H1 (cell line): ENCODE measurements at regions not wholly inside any gene's neighbourhood (a gene's known extent, or its start where the extent isn't known, plus 50 kb on each side); places are given as distances from the start of the nearest gene placed in this dataset.

Source experiments
- CTCF ChIA-PET: fragments of 300-600 bp; sonication (Branson Sonifier 250); formaldehyde crosslinking; loops from one replicate; lab custom pipeline; 2021; ENCODE audit not compliant: partially characterized antibody; lab: Charles Lee
- POLR2A ChIA-PET: fragments of 300-600 bp; sonication (Branson Sonifier 250); formaldehyde crosslinking; loops from one replicate; lab custom pipeline; 2021; ENCODE audit warnings: inconsistent platforms; ENCODE audit not compliant: partially characterized antibody; lab: Charles Lee
- DNase-seq, 2 experiments: peaks; one replicate each; pipeline versions ENCODE4 v3.0.0 to v3.0.0-alpha.2; 2010 to 2022; ENCODE audit warnings: low spot score in 2 of 2, low read depth in 1 of 2, mixed read lengths in 1 of 2
- FAIRE-seq: peaks from 2 replicates; lab custom pipeline; 2011; peaks lifted over from hg19 to GRCh38; lab: Jason Lieb, UNC
- H2AFZ ChIP-seq: 2 replicates; pipeline ENCODE4 v1.8.1; 2012; ENCODE audit warnings: low read length, inconsistent platforms
- H2AK5ac ChIP-seq: 2 replicates; pipeline ENCODE4 v1.6.1; 2013; ENCODE audit warnings: low read depth, low read length
- H2BK120ac ChIP-seq: replicated peaks from 2 replicates; pipeline ENCODE3; 2013; ENCODE audit warnings: low read depth, low read length, inconsistent platforms
- H2BK12ac ChIP-seq: 2 replicates; pipeline ENCODE4 v1.6.1; 2013; ENCODE audit warnings: low read depth, low read length
- H2BK15ac ChIP-seq: 2 replicates; pipeline ENCODE4 v1.6.1; 2013; ENCODE audit warnings: low read length
- H2BK20ac ChIP-seq: 2 replicates; pipeline ENCODE4 v1.6.1; 2013; ENCODE audit warnings: low read length
- H2BK5ac ChIP-seq: 2 replicates; pipeline ENCODE4 v1.6.1; 2013; ENCODE audit warnings: low read depth, low read length
- H3K14ac ChIP-seq: 2 replicates; pipeline ENCODE4 v1.6.1; 2013; ENCODE audit warnings: inconsistent platforms; ENCODE audit not compliant: insufficient read length
- H3K18ac ChIP-seq: 2 replicates; pipeline ENCODE4 v1.6.1; 2013; ENCODE audit warnings: low read length; ENCODE audit errors: extremely low read depth
- H3K23ac ChIP-seq: 2 replicates; pipeline ENCODE4 v1.6.1; 2013; ENCODE audit warnings: inconsistent platforms; ENCODE audit not compliant: insufficient read length
- H3K23me2 ChIP-seq: 2 replicates; pipeline ENCODE4 v1.6.1; 2013; ENCODE audit warnings: low read depth, low read length
- H3K27ac ChIP-seq: 2 replicates; pipeline ENCODE4 v1.6.1; 2011; ENCODE audit warnings: low read depth, low read length, inconsistent platforms
- H3K27me3 ChIP-seq, 4 experiments: replicated peaks in 1 of 4; 1 replicate in 1 of 4; 2 replicates in 3 of 4; pipeline versions ENCODE4 v1.6.1 to v1.8.1; 2011 to 2013; ENCODE audit warnings: low read length in 3 of 4, mild to moderate bottlenecking in 3 of 4, inconsistent platforms in 2 of 4, mixed read lengths in 2 of 4, moderate library complexity in 1 of 4; ENCODE audit not compliant: control insufficient read depth in 3 of 4, insufficient read depth in 3 of 4; ENCODE audit errors: extremely low read depth in 1 of 4
- H3K36me3 ChIP-seq, 4 experiments: 2 replicates each; pipeline versions ENCODE4 v1.6.1 to v1.8.1; 2011 to 2013; ENCODE audit warnings: mild to moderate bottlenecking in 4 of 4, low read length in 3 of 4, moderate library complexity in 2 of 4, control low read depth in 1 of 4, inconsistent platforms in 1 of 4; ENCODE audit not compliant: insufficient read depth in 4 of 4, control insufficient read depth in 2 of 4
- H3K4ac ChIP-seq: replicated peaks from 2 replicates; pipeline ENCODE3; 2013; ENCODE audit warnings: low read length, low read depth, mixed read lengths, inconsistent platforms; ENCODE audit not compliant: insufficient read length
- H3K4me1 ChIP-seq, 4 experiments: replicated peaks in 1 of 4; 1 replicate in 1 of 4; 2 replicates in 3 of 4; pipeline versions ENCODE4 v1.6.1 to v1.8.1; 2011 to 2013; ENCODE audit warnings: low read length in 3 of 4, inconsistent platforms in 2 of 4, mixed read lengths in 1 of 4; ENCODE audit not compliant: insufficient read depth in 4 of 4, control insufficient read depth in 3 of 4
- H3K4me2 ChIP-seq, 2 experiments: 2 replicates each; pipeline versions ENCODE4 v1.6.1 to v1.8.1; 2011 to 2013; ENCODE audit warnings: low read depth in 2 of 2, low read length in 2 of 2, control low read depth in 1 of 2, inconsistent platforms in 1 of 2, mild to moderate bottlenecking in 1 of 2; ENCODE audit not compliant: insufficient read depth in 1 of 2
- H3K4me3 ChIP-seq, 4 experiments: fragments of 200-600, 300-600 bp in 1 of 4; sonication (generic), shearing (Covaris generic), sonication (Bioruptor Twin) in 1 of 4; 2 replicates each; pipeline versions ENCODE4 v1.5.1 to v1.8.1; 2011 to 2016; ENCODE audit warnings: low read length in 4 of 4, low read depth in 3 of 4, control low read depth in 2 of 4, inconsistent platforms in 2 of 4, mild to moderate bottlenecking in 2 of 4, mixed read lengths in 1 of 4, moderate library complexity in 1 of 4; ENCODE audit not compliant: insufficient read depth in 2 of 4; ENCODE audit errors: extremely low read depth in 1 of 4
- H3K56ac ChIP-seq: replicated peaks from 2 replicates; pipeline ENCODE3; 2013; ENCODE audit warnings: low read depth, mild to moderate bottlenecking, mixed read lengths, low read length, inconsistent platforms; ENCODE audit not compliant: insufficient read length
- H3K79me1 ChIP-seq: 2 replicates; pipeline ENCODE4 v1.6.1; 2013; ENCODE audit warnings: low read depth, low read length, control low read depth
- H3K79me2 ChIP-seq, 2 experiments: 2 replicates each; pipeline versions ENCODE4 v1.6.1 to v1.8.1; 2012 to 2013; ENCODE audit warnings: low read length in 2 of 2, mild to moderate bottlenecking in 2 of 2, inconsistent platforms in 1 of 2; ENCODE audit not compliant: insufficient read depth in 2 of 2, control insufficient read depth in 1 of 2
- H3K9ac ChIP-seq, 4 experiments: replicated peaks in 1 of 4; 1 replicate in 1 of 4; 2 replicates in 3 of 4; pipeline versions ENCODE4 v1.6.1 to v1.8.1; 2011 to 2013; ENCODE audit warnings: low read depth in 3 of 4, low read length in 3 of 4, control low read depth in 2 of 4, mild to moderate bottlenecking in 2 of 4, moderate library complexity in 2 of 4, inconsistent platforms in 1 of 4; ENCODE audit errors: extremely low read depth in 1 of 4
- H3K9me3 ChIP-seq, 2 experiments: 2 replicates each; pipeline versions ENCODE4 v1.6.1 to v1.8.1; 2012 to 2013; ENCODE audit warnings: mild to moderate bottlenecking in 2 of 2, moderate library complexity in 2 of 2, control low read depth in 1 of 2, inconsistent platforms in 1 of 2, low read depth in 1 of 2, low read length in 1 of 2, mixed read lengths in 1 of 2; ENCODE audit not compliant: insufficient read depth in 2 of 2
- H4K20me1 ChIP-seq, 2 experiments: replicated peaks in 1 of 2; 2 replicates each; pipeline versions ENCODE3 to v1.8.1; 2011 to 2013; ENCODE audit warnings: inconsistent platforms in 2 of 2, low read length in 2 of 2, mild to moderate bottlenecking in 1 of 2; ENCODE audit not compliant: insufficient read depth in 2 of 2, control insufficient read depth in 1 of 2
- H4K5ac ChIP-seq: 2 replicates; pipeline ENCODE4 v1.6.1; 2013; ENCODE audit warnings: low read length, low read depth, mixed read lengths, inconsistent platforms; ENCODE audit not compliant: insufficient read length
- H4K8ac ChIP-seq: 2 replicates; pipeline ENCODE4 v1.8.0; 2013; ENCODE audit warnings: mild to moderate bottlenecking, moderate library complexity, low read length, inconsistent platforms; ENCODE audit not compliant: insufficient read depth; ENCODE audit errors: extremely low read depth
- H4K91ac ChIP-seq: replicated peaks from 2 replicates; pipeline ENCODE3; 2013; ENCODE audit warnings: low read length, mixed read lengths, inconsistent platforms; ENCODE audit not compliant: insufficient read length
- ASH2L ChIP-seq: fragments of 200-600, 300-600 bp; sonication (generic); IDR thresholded peaks from one replicate; pipeline ENCODE4 v1.7.1; 2017; ENCODE audit warnings: low read length
- CTBP2 ChIP-seq: IDR thresholded peaks from 2 replicates; pipeline ENCODE4 v1.7.0; 2011; ENCODE audit warnings: borderline replicate concordance, mild to moderate bottlenecking, moderate library complexity, mixed read lengths, low read length; ENCODE audit not compliant: insufficient read depth, insufficient read length
- SP1 ChIP-seq: IDR thresholded peaks from 2 replicates; pipeline ENCODE4 v1.6.1; 2011; ENCODE audit warnings: low read depth, low read length
- WGBS, 2 experiments: shearing (Covaris generic) in 1 of 2; methylation state at CpG; one replicate each; pipeline versions ENCODE4 v1.1.6 to v1.1.7; 2013 to 2015; ENCODE audit warnings: low lambda C conversion rate in 2 of 2, mixed read lengths in 2 of 2, inconsistent platforms in 1 of 2, low coverage in 1 of 2, missing lambda C conversion rate in 1 of 2; ENCODE audit not compliant: insufficient replicate concordance in 2 of 2, insufficient coverage in 1 of 2, insufficient read length in 1 of 2; ENCODE audit errors: extremely low coverage in 1 of 2, missing lambda C conversion rate in 1 of 2; 5-methylcytosine and 5-hydroxymethylcytosine counted together

GRCh38 chr5:54868511-54869483 lies 116.6 kb downstream of the ESM1 start:
- no peak overlapping the region for H2BK5ac ChIP-seq
- no peaks in the 10 kb centered on the region for H3K79me2 ChIP-seq
- H3K23ac ChIP-seq, result no peak overlapping the region
- H3K27me3 ChIP-seq, result peaks cover 0 to 2% (median 0%) of the 10 kb centered on the region in 4 experiments; a peak in 1 of 7 replicates
- no peak overlapping the region for H2AFZ ChIP-seq
- POLR2A ChIA-PET, result no interaction called here
- H2BK12ac ChIP-seq, result no peak overlapping the region
- H3K4ac ChIP-seq, result no peak overlapping the region
- H2AK5ac ChIP-seq, result no peak overlapping the region
- H3K18ac ChIP-seq, result no peak overlapping the region
- H3K4me1 ChIP-seq, result no peaks in the 10 kb centered on the region
- CTCF ChIA-PET, result interaction anchor here (0.6 to 4.8 kb wide), 6 partner anchors 9 to 355 kb away, joined by 3 to 58 read pairs (median 4); partner anchors contain the start of gene SNX18
- H3K14ac ChIP-seq, result no peak overlapping the region
- H3K4me3 ChIP-seq, result no peak overlapping the region
- no peaks in the 10 kb centered on the region for H3K36me3 ChIP-seq
- no peak for DNase-seq
- no peak overlapping the region for H4K91ac ChIP-seq
- H4K20me1 ChIP-seq, result no peaks in the 10 kb centered on the region
- H4K5ac ChIP-seq, result no peak overlapping the region
- no peak overlapping the region for H3K27ac ChIP-seq
- no peak for FAIRE-seq
- H2BK15ac ChIP-seq, result no peak overlapping the region
- H3K79me1 ChIP-seq, result no peaks in the 10 kb centered on the region
- H3K4me2 ChIP-seq, result no peak overlapping the region
- H2BK20ac ChIP-seq, result no peak overlapping the region
- no peak overlapping the region for H3K9ac ChIP-seq
- no peaks in the 10 kb centered on the region for H3K23me2 ChIP-seq
- 77% methylated on average over 12 of the region's 12 CpGs; no CpG with 5 or more reads in 1 of the 2 experiments for WGBS, 2 experiments
- H3K56ac ChIP-seq, result no peak overlapping the region
- no peak overlapping the region for H4K8ac ChIP-seq
- H2BK120ac ChIP-seq, result no peak overlapping the region
- H3K9me3 ChIP-seq, result no peaks in the 10 kb centered on the region
- TF ChIP-seq SP1, result no peak
- no peak for TF ChIP-seq ASH2L
- no peak for TF ChIP-seq CTBP2
